NCI-H2107 (cell line): ENCODE measurements at regions not wholly inside any gene's neighbourhood (a gene's known extent, or its start where the extent isn't known, plus 50 kb on each side); places are given as distances from the start of the nearest gene placed in this dataset.

Source experiments
- DNase-seq: peaks from one replicate; lab custom pipeline; 2025; lab: John Stamatoyannopoulos, UW

GRCh38 chr11:29781268-29781667 lies 235.6 kb downstream of the KCNA4 start:
- DNase-seq = no peak

- no peak for DNase-seq
Observed at GRCh38 chr11:29780756-29781155, 236.1 kb downstream of the KCNA4 start.

GRCh38 chr11:29773656-29774264 lies 243.1 kb downstream of the KCNA4 start:
- DNase-seq = no peak

- no peak for DNase-seq
Observed at GRCh38 chr11:29756871-29757270, 260.0 kb downstream of the KCNA4 start.

- no peak for DNase-seq
Observed at GRCh38 chr11:29755474-29755873, 261.4 kb downstream of the KCNA4 start.

- DNase-seq = no peak
Observed at GRCh38 chr11:29751618-29752017, 265.2 kb downstream of the KCNA4 start.

GRCh38 chr11:29750392-29750791 lies 266.4 kb downstream of the KCNA4 start:
- DNase-seq = no peak

GRCh38 chr11:29734287-29734686 lies 282.5 kb downstream of the KCNA4 start:
- DNase-seq = no peak

GRCh38 chr11:29713831-29714320 lies 303.0 kb downstream of the KCNA4 start:
- DNase-seq = no peak

GRCh38 chr11:29712616-29713015 lies 304.2 kb downstream of the KCNA4 start:
- no peak for DNase-seq

GRCh38 chr11:29707924-29708323 lies 308.9 kb downstream of the KCNA4 start:
- no peak for DNase-seq

- no peak for DNase-seq
Observed at GRCh38 chr11:29685361-29685760, 331.5 kb downstream of the KCNA4 start.

- DNase-seq = no peak
Observed at GRCh38 chr11:29682856-29683255, 334.0 kb downstream of the KCNA4 start.

- DNase-seq = no peak
Observed at GRCh38 chr11:29679996-29680395, 336.8 kb downstream of the KCNA4 start.

GRCh38 chr11:29676993-29677392 lies 339.8 kb downstream of the KCNA4 start:
- DNase-seq = no peak

- DNase-seq = no peak
Observed at GRCh38 chr11:29669310-29669709, 347.5 kb downstream of the KCNA4 start.

- DNase-seq = no peak
Observed at GRCh38 chr11:29657709-29658108, 359.1 kb downstream of the KCNA4 start.

- DNase-seq = no peak
Observed at GRCh38 chr11:29656597-29656996, 360.2 kb downstream of the KCNA4 start.

- no peak for DNase-seq
Observed at GRCh38 chr11:29645373-29645772, 371.5 kb downstream of the KCNA4 start.

GRCh38 chr11:29641201-29641600 lies 375.6 kb downstream of the KCNA4 start:
- DNase-seq = no peak

GRCh38 chr11:29634744-29635143 lies 382.1 kb downstream of the KCNA4 start:
- no peak for DNase-seq

- no peak for DNase-seq
Observed at GRCh38 chr11:29634244-29634643, 382.6 kb downstream of the KCNA4 start.

- DNase-seq = no peak
Observed at GRCh38 chr11:29629286-29629685, 387.5 kb downstream of the KCNA4 start.

- DNase-seq = no peak
Observed at GRCh38 chr11:29628609-29629008, 388.2 kb downstream of the KCNA4 start.
